ENCODE measurements at regions not wholly inside any gene's neighbourhood (a gene's known extent, or its start where the extent isn't known, plus 50 kb on each side); places are given as distances from the start of the nearest gene placed in this dataset.

DNA sequence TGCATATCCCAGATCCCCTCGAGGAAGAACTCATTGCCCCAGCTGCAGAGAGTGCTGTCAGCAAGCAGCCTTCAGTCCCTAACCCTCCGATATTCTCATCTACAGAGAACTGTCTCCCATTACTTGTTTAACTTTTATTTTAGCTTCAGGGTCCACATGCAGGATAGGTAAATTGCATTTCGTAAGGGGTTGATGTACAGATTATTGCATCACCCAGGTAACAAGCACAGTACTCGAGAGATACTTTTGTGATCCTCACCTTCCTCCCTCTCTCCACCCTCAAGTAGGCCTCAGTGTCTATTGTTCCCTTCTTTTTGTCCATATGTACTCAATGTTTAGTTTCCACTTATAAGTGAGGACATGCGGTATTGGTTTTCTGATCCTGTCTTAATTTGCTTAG, 171.5 kb upstream of the IRS2 start (continued):
- TF ChIP-seq ZNF408 (CRISPR knock-in tag; IDR thresholded peaks at IDR 0.05; ENCODE audit: low read depth): no peak
- no peak for TF ChIP-seq SIN3A (IDR thresholded peaks at IDR 0.05; ENCODE audit: borderline replicate concordance in 2 of 2, control insufficient read depth in 1 of 2, low read depth in 2 of 2, low read length in 2 of 2)
- no peak for TF ChIP-seq HNRNPLL (IDR thresholded peaks at IDR 0.05; ENCODE audit: low read depth, low read length, poor library complexity, severe bottlenecking)
- no peak for TF ChIP-seq NONO (IDR thresholded peaks at IDR 0.05; ENCODE audit: low read depth in 2 of 2, low read length in 1 of 2)
- TF ChIP-seq PPARD (CRISPR knock-in tag; IDR thresholded peaks at IDR 0.05): no peak
- no peak for TF ChIP-seq ZNF12 (CRISPR knock-in tag; IDR thresholded peaks at IDR 0.05)
- TF ChIP-seq ZNF146 (CRISPR knock-in tag; IDR thresholded peaks at IDR 0.05; ENCODE audit: unreplicated experiment): no peak
- TF ChIP-seq, protein P1, sequence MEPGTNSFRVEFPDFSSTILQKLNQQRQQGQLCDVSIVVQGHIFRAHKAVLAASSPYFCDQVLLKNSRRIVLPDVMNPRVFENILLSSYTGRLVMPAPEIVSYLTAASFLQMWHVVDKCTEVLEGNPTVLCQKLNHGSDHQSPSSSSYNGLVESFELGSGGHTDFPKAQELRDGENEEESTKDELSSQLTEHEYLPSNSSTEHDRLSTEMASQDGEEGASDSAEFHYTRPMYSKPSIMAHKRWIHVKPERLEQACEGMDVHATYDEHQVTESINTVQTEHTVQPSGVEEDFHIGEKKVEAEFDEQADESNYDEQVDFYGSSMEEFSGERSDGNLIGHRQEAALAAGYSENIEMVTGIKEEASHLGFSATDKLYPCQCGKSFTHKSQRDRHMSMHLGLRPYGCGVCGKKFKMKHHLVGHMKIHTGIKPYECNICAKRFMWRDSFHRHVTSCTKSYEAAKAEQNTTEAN (CRISPR knock-in tag; IDR thresholded peaks at IDR 0.05): no peak
- TF ChIP-seq PHF20 (IDR thresholded peaks at IDR 0.05; ENCODE audit: partially characterized antibody): no peak
- no peak for TF ChIP-seq MAZ (CRISPR knock-in tag; conservative IDR thresholded peaks at IDR 0.05 in 1 of 2, IDR thresholded peaks at IDR 0.05 in 1 of 2)

DNA sequence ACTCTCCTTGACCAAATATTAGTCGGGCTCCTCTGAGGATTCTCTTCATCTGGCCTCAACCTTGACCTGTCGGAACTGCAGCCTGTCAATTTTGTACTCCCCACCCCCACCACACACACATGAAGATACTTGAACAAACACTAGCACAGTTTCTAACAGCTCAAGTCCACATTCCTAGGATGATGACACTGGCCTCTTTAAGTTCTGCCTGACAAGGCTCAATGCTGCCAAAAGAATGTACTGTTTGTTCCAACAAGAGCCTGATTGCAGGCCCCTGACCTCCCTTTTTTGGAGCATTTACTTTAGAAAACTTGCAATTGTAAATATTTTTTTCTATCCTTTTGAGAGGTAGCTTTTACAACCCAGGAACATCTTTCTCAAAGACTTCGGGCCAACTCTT, 169.2 kb upstream of the IRS2 start:
- ChIA-PET CTCF (ENCODE audit: low intra/inter-chr PET ratio) (no interaction called here), POLR2A (no interaction called here)
- Histone ChIP-seq H3K36me3 (ENCODE audit: control insufficient read depth, insufficient read depth, low read length) (no peaks in the 10 kb centered on the region), H4K20me1 (replicated peaks; ENCODE audit: control insufficient read depth, insufficient read depth, low read length) (no peaks in the 10 kb centered on the region), H3K27ac (ENCODE audit: extremely low read depth, low read depth, low read length) (no peak overlapping the region), H3K9me1 (ENCODE audit: control insufficient read depth, insufficient read depth, low read length) (no peaks in the 10 kb centered on the region), H3K4me1 (replicated peaks in 1 of 2; ENCODE audit: control insufficient read depth in 2 of 2, insufficient read depth in 2 of 2, low read length in 2 of 2) (no peaks in the 10 kb centered on the region), H3K79me2 (ENCODE audit: control insufficient read depth, insufficient read depth, low read length) (no peaks in the 10 kb centered on the region), H2AFZ (ENCODE audit: low read depth, low read length) (no peak overlapping the region), H3K27me3 (ENCODE audit: control insufficient read depth in 2 of 2, insufficient read depth in 2 of 2, low read length in 2 of 2) (no peaks in the 10 kb centered on the region), H3K9ac (ENCODE audit: insufficient read depth in 1 of 2, low read depth in 2 of 2, low read length in 2 of 2) (no peak overlapping the region), H3K4me2 (ENCODE audit: insufficient read depth, low read length) (no peak overlapping the region), H3K9me3 (replicated peaks; ENCODE audit: control insufficient read depth, insufficient read depth, low read depth, low read length) (no peaks in the 10 kb centered on the region), H3K4me3 (no peak overlapping the region)
- DNase-seq (ENCODE audit: extremely low read depth in 1 of 4, low spot score in 3 of 4) (no peak), ATAC-seq (no peak), FAIRE-seq (no peak)
- intact Hi-C loops (cut with micrococcal nuclease): no loop called here
- in situ Hi-C loops (cut with MboI): no loop called here
- TF ChIP-seq, protein P2, sequence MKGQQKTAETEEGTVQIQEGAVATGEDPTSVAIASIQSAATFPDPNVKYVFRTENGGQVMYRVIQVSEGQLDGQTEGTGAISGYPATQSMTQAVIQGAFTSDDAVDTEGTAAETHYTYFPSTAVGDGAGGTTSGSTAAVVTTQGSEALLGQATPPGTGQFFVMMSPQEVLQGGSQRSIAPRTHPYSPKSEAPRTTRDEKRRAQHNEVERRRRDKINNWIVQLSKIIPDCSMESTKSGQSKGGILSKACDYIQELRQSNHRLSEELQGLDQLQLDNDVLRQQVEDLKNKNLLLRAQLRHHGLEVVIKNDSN (CRISPR knock-in tag; IDR thresholded peaks at IDR 0.05): no peak
- TF ChIP-seq DACH1 (IDR thresholded peaks at IDR 0.05; ENCODE audit: partially characterized antibody) (no peak), NR2F6 (CRISPR knock-in tag; IDR thresholded peaks at IDR 0.05) (no peak), ZKSCAN8 (CRISPR knock-in tag; IDR thresholded peaks at IDR 0.05) (no peak)
- TF ChIP-seq, protein P3, sequence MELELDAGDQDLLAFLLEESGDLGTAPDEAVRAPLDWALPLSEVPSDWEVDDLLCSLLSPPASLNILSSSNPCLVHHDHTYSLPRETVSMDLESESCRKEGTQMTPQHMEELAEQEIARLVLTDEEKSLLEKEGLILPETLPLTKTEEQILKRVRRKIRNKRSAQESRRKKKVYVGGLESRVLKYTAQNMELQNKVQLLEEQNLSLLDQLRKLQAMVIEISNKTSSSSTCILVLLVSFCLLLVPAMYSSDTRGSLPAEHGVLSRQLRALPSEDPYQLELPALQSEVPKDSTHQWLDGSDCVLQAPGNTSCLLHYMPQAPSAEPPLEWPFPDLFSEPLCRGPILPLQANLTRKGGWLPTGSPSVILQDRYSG (tag; conservative IDR thresholded peaks at IDR 0.05; ENCODE audit: low read depth): no peak
- TF ChIP-seq, protein P4, sequence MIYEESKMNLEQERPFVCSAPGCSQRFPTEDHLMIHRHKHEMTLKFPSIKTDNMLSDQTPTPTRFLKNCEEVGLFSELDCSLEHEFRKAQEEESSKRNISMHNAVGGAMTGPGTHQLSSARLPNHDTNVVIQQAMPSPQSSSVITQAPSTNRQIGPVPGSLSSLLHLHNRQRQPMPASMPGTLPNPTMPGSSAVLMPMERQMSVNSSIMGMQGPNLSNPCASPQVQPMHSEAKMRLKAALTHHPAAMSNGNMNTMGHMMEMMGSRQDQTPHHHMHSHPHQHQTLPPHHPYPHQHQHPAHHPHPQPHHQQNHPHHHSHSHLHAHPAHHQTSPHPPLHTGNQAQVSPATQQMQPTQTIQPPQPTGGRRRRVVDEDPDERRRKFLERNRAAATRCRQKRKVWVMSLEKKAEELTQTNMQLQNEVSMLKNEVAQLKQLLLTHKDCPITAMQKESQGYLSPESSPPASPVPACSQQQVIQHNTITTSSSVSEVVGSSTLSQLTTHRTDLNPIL (CRISPR knock-in tag; IDR thresholded peaks at IDR 0.05): no peak
- WGBS (ENCODE audit: insufficient coverage, low coverage, missing lambda C conversion rate): 0% methylated on average over 3 of the region's 3 CpGs
- no TSS peak for BruUV-seq (replicated peaks)
